ENCODE measurements at regions not wholly inside any gene's neighbourhood (a gene's known extent, or its start where the extent isn't known, plus 50 kb on each side); places are given as distances from the start of the nearest gene placed in this dataset.

DNA sequence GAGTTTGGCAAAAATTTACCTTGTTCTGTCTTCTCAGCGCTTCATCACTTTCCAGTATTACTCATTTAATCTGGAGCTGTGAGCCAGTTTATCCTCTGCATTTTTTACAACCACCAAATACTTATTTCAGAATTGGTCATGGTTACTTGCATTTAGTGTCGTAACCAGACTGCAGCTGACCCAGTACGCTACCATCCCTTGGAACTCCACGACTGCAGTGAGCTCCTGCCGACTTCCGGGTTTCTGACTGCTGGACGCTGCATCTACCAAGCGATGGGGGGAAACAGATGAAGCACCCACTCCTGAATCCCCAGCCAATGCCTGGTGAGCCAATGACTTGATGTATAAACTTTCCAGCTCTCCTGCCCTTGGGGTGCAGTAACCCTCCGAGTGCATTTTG, 174.4 kb upstream of the PRLR start:
- TF ChIP-seq EZH2 (IDR thresholded peaks at IDR 0.05; ENCODE audit: insufficient read depth, poor library complexity, severe bottlenecking), result no peak
- no peak for TF ChIP-seq EZH2phosphoT487 (IDR thresholded peaks at IDR 0.05; ENCODE audit: insufficient read depth, low read depth)
